K562 (cell line): ENCODE measurements at regions not wholly inside any gene's neighbourhood (a gene's known extent, or its start where the extent isn't known, plus 50 kb on each side); places are given as distances from the start of the nearest gene placed in this dataset.
"Not testable (repeated sequence)": the region's sequence is repeated elsewhere in the genome, so short reads cannot be mapped to it uniquely, and the experiment has no call there.

Source experiments
- ATAC-seq: fragments of 200-7000 bp; cut with Tn5 transposase; 3 replicates; pipeline ENCODE4 v1.9.1; 2020; ENCODE audit warnings: moderate library complexity
- BruUV-seq: library from RNA; stranded (reverse); fragments of 400-500 nt; replicated peaks from 2 replicates; lab custom pipeline; 2021; lab: Mats Ljungman, UMichigan
- CTCF ChIA-PET: fragments of 300-600 bp; formaldehyde crosslinking; extraction: SDS; loops from one replicate; lab custom pipeline; 2021; ENCODE audit warnings: low intra/inter-chr PET ratio; lab: Yijun Ruan, JAX
- POLR2A ChIA-PET: fragments of 300-600, 350-650 bp; sonication (Branson Sonifier 250); formaldehyde crosslinking; extraction: SDS; loops from one replicate; lab custom pipeline; 2021; ENCODE audit warnings: antibody characterized with exemption, inconsistent platforms; lab: Yijun Ruan, JAX
- DNase-seq, 4 experiments: peaks; one replicate each; pipeline versions ENCODE4 v3.0.0 to v3.0.0-alpha.2; 2011 to 2018; ENCODE audit warnings: low spot score in 3 of 4, mixed read lengths in 3 of 4; ENCODE audit errors: extremely low read depth in 1 of 4
- FAIRE-seq: peaks from 2 replicates; lab custom pipeline; 2011; peaks lifted over from hg19 to GRCh38; lab: Jason Lieb, UNC
- H2AFZ ChIP-seq: 2 replicates; pipeline ENCODE4 v1.6.0; 2011; ENCODE audit warnings: low read depth, low read length, control low read depth, inconsistent platforms
- H3K27ac ChIP-seq: fragments of 200-600 bp; 3 replicates; pipeline ENCODE4 v1.8.0; 2011; ENCODE audit warnings: low read depth, mild to moderate bottlenecking, control low read depth, inconsistent platforms, low read length, moderate library complexity, mixed read lengths; ENCODE audit errors: extremely low read depth
- H3K27me3 ChIP-seq, 2 experiments: fragments of 300-600 bp in 1 of 2; 2 replicates in 1 of 2; 3 replicates in 1 of 2; pipeline versions ENCODE4 v1.6.0 to v1.8.0; 2011; ENCODE audit warnings: inconsistent platforms in 2 of 2, low read length in 2 of 2, mild to moderate bottlenecking in 1 of 2, mixed read lengths in 1 of 2, moderate library complexity in 1 of 2; ENCODE audit not compliant: control insufficient read depth in 2 of 2, insufficient read depth in 2 of 2
- H3K36me3 ChIP-seq: fragments of 300-600 bp; 3 replicates; pipeline ENCODE4 v1.8.0; 2011; ENCODE audit warnings: mild to moderate bottlenecking, low read length, inconsistent platforms; ENCODE audit not compliant: control insufficient read depth, insufficient read depth
- H3K4me1 ChIP-seq, 2 experiments: fragments of 200-600 bp in 1 of 2; replicated peaks in 1 of 2; 2 replicates in 1 of 2; 3 replicates in 1 of 2; pipeline versions ENCODE4 v1.5.1 to v1.8.0; 2011; ENCODE audit warnings: inconsistent platforms in 2 of 2, low read length in 2 of 2, mild to moderate bottlenecking in 1 of 2, mixed read lengths in 1 of 2, moderate library complexity in 1 of 2; ENCODE audit not compliant: control insufficient read depth in 2 of 2, insufficient read depth in 2 of 2
- H3K4me2 ChIP-seq: 2 replicates; pipeline ENCODE4 v1.6.1; 2011; ENCODE audit warnings: low read length, control low read depth, inconsistent platforms, mixed read lengths; ENCODE audit not compliant: insufficient read depth
- H3K4me3 ChIP-seq: fragments of 200-600 bp; sonication (generic), shearing (Covaris generic); 2 replicates; pipeline ENCODE4 v1.5.1; 2016; ENCODE audit warnings: control low read depth, inconsistent platforms
- H3K79me2 ChIP-seq: fragments of 200-600 bp; 3 replicates; pipeline ENCODE4 v1.8.0; 2011; ENCODE audit warnings: low read length, inconsistent platforms; ENCODE audit not compliant: control insufficient read depth, insufficient read depth
- H3K9ac ChIP-seq, 2 experiments: 2 replicates each; pipeline versions ENCODE4 v1.6.0 to v1.6.1; 2011; ENCODE audit warnings: low read depth in 2 of 2, low read length in 2 of 2, control low read depth in 1 of 2, inconsistent platforms in 1 of 2, mild to moderate bottlenecking in 1 of 2, mixed read lengths in 1 of 2; ENCODE audit not compliant: insufficient read depth in 1 of 2
- H3K9me1 ChIP-seq: one replicate; pipeline ENCODE4 v1.6.0; 2011; ENCODE audit warnings: inconsistent platforms, mild to moderate bottlenecking, low read length, moderate library complexity; ENCODE audit not compliant: control insufficient read depth, insufficient read depth
- H3K9me3 ChIP-seq: replicated peaks from 2 replicates; pipeline ENCODE4 v1.5.1; 2011; ENCODE audit warnings: low read depth, low read length, inconsistent platforms; ENCODE audit not compliant: control insufficient read depth, insufficient read depth
- H4K20me1 ChIP-seq: replicated peaks from 2 replicates; pipeline ENCODE4 v1.6.1; 2011; ENCODE audit warnings: low read length, inconsistent platforms, mixed read lengths; ENCODE audit not compliant: control insufficient read depth, insufficient read depth
- FOXA3 ChIP-seq, 2 experiments: fragments of 450-650 bp in 1 of 2; sonication (generic) in 1 of 2; formaldehyde crosslinking; IDR thresholded peaks in 1 of 2; conservative IDR thresholded peaks in 1 of 2; 2 replicates each; pipeline versions ENCODE4 v1.4.0 to v1.8.0; 2020 to 2022; ENCODE audit warnings: mild to moderate bottlenecking in 2 of 2, missing genetic modification reagents in 1 of 2
- RAD21 ChIP-seq, 2 experiments: fragments of 250-450 bp in 1 of 2; fragments of 450-650 bp in 1 of 2; sonication (Bioruptor Pico) in 1 of 2; formaldehyde crosslinking in 1 of 2; IDR thresholded peaks in 1 of 2; conservative IDR thresholded peaks in 1 of 2; 2 replicates each; pipeline versions ENCODE4 v1.4.0 to v1.8.0; 2020 to 2022; ENCODE audit warnings: mild to moderate bottlenecking in 2 of 2, moderate library complexity in 1 of 2
- RERE ChIP-seq: sonication (generic); formaldehyde crosslinking; IDR thresholded peaks from 2 replicates; pipeline ENCODE4 v1.8.0; 2023; ENCODE audit warnings: missing genetic modification reagents, mild to moderate bottlenecking, borderline replicate concordance
- TCF3 ChIP-seq: sonication (generic); formaldehyde crosslinking; IDR thresholded peaks from 2 replicates; pipeline ENCODE4 v1.4.0; 2020; ENCODE audit warnings: mild to moderate bottlenecking, missing genetic modification reagents
- TCF7 ChIP-seq: sonication (generic); IDR thresholded peaks from 2 replicates; pipeline ENCODE4 v1.6.1; 2016; ENCODE audit warnings: antibody characterized with exemption, borderline replicate concordance
- TCF7L2 ChIP-seq: fragments of 150-350 bp; IDR thresholded peaks from 2 replicates; pipeline ENCODE4 v1.6.1; 2016; ENCODE audit warnings: low read depth, mild to moderate bottlenecking, low read length, moderate library complexity
- ZNF699 ChIP-seq: fragments of 250-450 bp; sonication (Bioruptor Pico); IDR thresholded peaks from 2 replicates; pipeline ENCODE4 v1.8.0; 2021; ENCODE audit warnings: mild to moderate bottlenecking, moderate library complexity; ENCODE audit not compliant: insufficient replicate concordance
- WGBS: fragments of 100-300 bp; shearing (Covaris generic); methylation state at CpG from one replicate; pipeline ENCODE4 v1.1.6; 2016; ENCODE audit warnings: low coverage, mixed read lengths; ENCODE audit not compliant: insufficient coverage; ENCODE audit errors: missing lambda C conversion rate; 5-methylcytosine and 5-hydroxymethylcytosine counted together
- in situ Hi-C: fragments of 300-500 bp; cut with MboI; formaldehyde crosslinking; loops from 4 replicates; pipeline ENCODE4 v1.15.0; 2018; ENCODE audit warnings: inconsistent platforms, mixed read lengths
- intact Hi-C: fragments of 100-400 bp; cut with micrococcal nuclease; formaldehyde crosslinking; loops from 2 replicates; pipeline ENCODE4 v1.14.2; 2022

GRCh38 chr15:55084216-55084615 is 112.5 kb downstream of the RSL24D1 start:
- ChIA-PET CTCF (no interaction called here), POLR2A (no interaction called here)
- in situ Hi-C loops, result no loop called here
- Histone ChIP-seq H2AFZ (no peak overlapping the region), H3K4me3 (no peak overlapping the region), H3K9me1 (no peaks in the 10 kb centered on the region), H3K27ac (no peak overlapping the region), H3K36me3 (no peaks in the 10 kb centered on the region), H3K9me3 (no peaks in the 10 kb centered on the region), H4K20me1 (no peaks in the 10 kb centered on the region), H3K4me1 (no peaks in the 10 kb centered on the region), H3K9ac (no peak overlapping the region), H3K4me2 (no peak overlapping the region), H3K79me2 (no peaks in the 10 kb centered on the region), H3K27me3 (no peaks in the 10 kb centered on the region)
- intact Hi-C loops, result no loop called here
- WGBS, result 2% methylated on average over 3 of the region's 3 CpGs
- FAIRE-seq (no peak), DNase-seq (no peak), ATAC-seq (no peak)
- no TSS peak for BruUV-seq
- TF ChIP-seq TCF7, result no peak
- no peak for TF ChIP-seq TCF7L2
- no peak for TF ChIP-seq ZNF699 (CRISPR knock-in tag)
- TF ChIP-seq RERE (CRISPR knock-in tag), result no peak
- TF ChIP-seq TCF3 (CRISPR knock-in tag), result no peak
- TF ChIP-seq FOXA3 (CRISPR knock-in tag; conservative IDR thresholded peaks at IDR 0.05 in 1 of 2, IDR thresholded peaks at IDR 0.05 in 1 of 2), result no peak
- TF ChIP-seq RAD21 (CRISPR knock-in tag; conservative IDR thresholded peaks at IDR 0.05 in 1 of 2, IDR thresholded peaks at IDR 0.05 in 1 of 2), result no peak

GRCh38 chr15:55077052-55077451 is 119.7 kb downstream of the RSL24D1 start:
- H3K27ac ChIP-seq, H3K9ac ChIP-seq, H3K4me3 ChIP-seq, H3K9me1 ChIP-seq, POLR2A ChIA-PET, intact Hi-C loops, H2AFZ ChIP-seq, CTCF ChIA-PET, DNase-seq, H3K36me3 ChIP-seq, in situ Hi-C loops, H3K27me3 ChIP-seq, H3K9me3 ChIP-seq, H3K79me2 ChIP-seq, BruUV-seq, FAIRE-seq, H3K4me1 ChIP-seq, ATAC-seq, H3K4me2 ChIP-seq, H4K20me1 ChIP-seq: not testable (repeated sequence)
- 0% methylated on average over 1 of the region's 1 CpG for WGBS
